Endodermal cell (in vitro differentiated cells): ENCODE measurements at regions not wholly inside any gene's neighbourhood (a gene's known extent, or its start where the extent isn't known, plus 50 kb on each side); places are given as distances from the start of the nearest gene placed in this dataset.

Experiments
- DNase-seq: peaks from one replicate; pipeline ENCODE4 v3.0.0-alpha.2; 2017
- H3K27ac ChIP-seq: 2 replicates; pipeline ENCODE4 v1.5.1; 2013; ENCODE audit warnings: mild to moderate bottlenecking, low read depth, low read length, moderate library complexity
- H3K27me3 ChIP-seq: 2 replicates; pipeline ENCODE4 v1.6.1; 2013; ENCODE audit warnings: mild to moderate bottlenecking, low read length, moderate library complexity; ENCODE audit not compliant: insufficient read depth, control insufficient read depth, poor library complexity, severe bottlenecking
- H3K36me3 ChIP-seq: 2 replicates; pipeline ENCODE4 v1.7.0; 2013; ENCODE audit warnings: mild to moderate bottlenecking, low read length, moderate library complexity; ENCODE audit not compliant: control insufficient read depth, insufficient read depth
- H3K4me1 ChIP-seq: one replicate; pipeline ENCODE4 v1.7.0; 2013; ENCODE audit warnings: low read length; ENCODE audit not compliant: control insufficient read depth, insufficient read depth
- H3K4me3 ChIP-seq: 2 replicates; pipeline ENCODE4 v1.5.1; 2013; ENCODE audit warnings: mild to moderate bottlenecking, low read length, moderate library complexity
- H3K9ac ChIP-seq: 2 replicates; pipeline ENCODE4 v1.6.1; 2013; ENCODE audit warnings: mild to moderate bottlenecking, low read length, moderate library complexity; ENCODE audit not compliant: poor library complexity, severe bottlenecking; ENCODE audit errors: extremely low read depth
- H3K9me3 ChIP-seq: 2 replicates; pipeline ENCODE4 v1.6.1; 2013; ENCODE audit warnings: mild to moderate bottlenecking, low read length, moderate library complexity; ENCODE audit not compliant: control insufficient read depth
- H3K27ac Mint-ChIP-seq: 2 replicates; pipeline ENCODE4 v1.8.0; 2020; ENCODE audit warnings: mixed read lengths
- H3K27me3 Mint-ChIP-seq: 2 replicates; pipeline ENCODE4 v1.8.0; 2021; ENCODE audit warnings: mild to moderate bottlenecking, mixed read lengths; ENCODE audit not compliant: insufficient read depth
- H3K36me3 Mint-ChIP-seq: 2 replicates; pipeline ENCODE4 v1.8.0; 2020; ENCODE audit warnings: low read depth, mixed read lengths
- H3K4me1 Mint-ChIP-seq: 2 replicates; pipeline ENCODE4 v1.8.0; 2020; ENCODE audit warnings: mixed read lengths
- H3K4me3 Mint-ChIP-seq: 2 replicates; pipeline ENCODE4 v1.8.0; 2020; ENCODE audit warnings: mild to moderate bottlenecking, moderate library complexity, mixed read lengths
- H3K9me3 Mint-ChIP-seq: 2 replicates; pipeline ENCODE4 v1.8.0; 2020; ENCODE audit warnings: mild to moderate bottlenecking, mixed read lengths
- WGBS, 2 experiments: methylation state at CpG; one replicate each; pipeline versions ENCODE4 v1.1.5 to v1.1.7; 2013; ENCODE audit warnings: missing lambda C conversion rate in 2 of 2, mixed read lengths in 1 of 2; ENCODE audit not compliant: insufficient coverage in 1 of 2, insufficient read length in 1 of 2; 5-methylcytosine and 5-hydroxymethylcytosine counted together
- TF ChIP-seq, protein P1 (sequence below): fragments of 200-600 bp; sonication (generic); conservative IDR thresholded peaks from 2 replicates; pipeline ENCODE4 v1.5.0; 2021; ENCODE audit warnings: antibody characterized with exemption, mild to moderate bottlenecking

DNA sequence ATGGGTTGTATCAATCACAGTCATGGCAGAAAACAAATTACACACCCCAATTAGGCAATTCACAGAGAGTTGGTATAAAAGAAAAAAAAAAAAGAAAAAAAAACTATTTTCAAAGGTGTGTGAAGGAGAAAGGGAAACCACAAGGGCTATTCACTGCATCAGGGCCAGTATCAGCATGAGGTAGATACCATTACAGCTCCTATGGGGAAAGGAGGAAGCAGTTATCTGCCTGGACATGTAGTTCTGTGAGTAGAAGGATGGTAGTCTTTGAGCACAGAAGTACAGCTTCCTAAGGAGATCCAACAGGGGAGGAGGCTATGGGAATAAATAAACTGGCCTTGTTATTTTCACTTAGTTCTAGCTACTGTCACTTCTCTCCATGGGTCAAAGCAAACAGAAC, 746.1 kb downstream of the LUZP2 start:
- no peak overlapping the region for H3K27ac ChIP-seq
- no peaks in the 10 kb centered on the region for H3K27me3 Mint-ChIP-seq
- no peaks in the 10 kb centered on the region for H3K36me3 ChIP-seq
- no peaks in the 10 kb centered on the region for H3K4me1 Mint-ChIP-seq
- no peak overlapping the region for H3K4me3 ChIP-seq
- H3K4me1 ChIP-seq: no peaks in the 10 kb centered on the region
- no peak overlapping the region for H3K9ac ChIP-seq
- TF ChIP-seq, protein P1, sequence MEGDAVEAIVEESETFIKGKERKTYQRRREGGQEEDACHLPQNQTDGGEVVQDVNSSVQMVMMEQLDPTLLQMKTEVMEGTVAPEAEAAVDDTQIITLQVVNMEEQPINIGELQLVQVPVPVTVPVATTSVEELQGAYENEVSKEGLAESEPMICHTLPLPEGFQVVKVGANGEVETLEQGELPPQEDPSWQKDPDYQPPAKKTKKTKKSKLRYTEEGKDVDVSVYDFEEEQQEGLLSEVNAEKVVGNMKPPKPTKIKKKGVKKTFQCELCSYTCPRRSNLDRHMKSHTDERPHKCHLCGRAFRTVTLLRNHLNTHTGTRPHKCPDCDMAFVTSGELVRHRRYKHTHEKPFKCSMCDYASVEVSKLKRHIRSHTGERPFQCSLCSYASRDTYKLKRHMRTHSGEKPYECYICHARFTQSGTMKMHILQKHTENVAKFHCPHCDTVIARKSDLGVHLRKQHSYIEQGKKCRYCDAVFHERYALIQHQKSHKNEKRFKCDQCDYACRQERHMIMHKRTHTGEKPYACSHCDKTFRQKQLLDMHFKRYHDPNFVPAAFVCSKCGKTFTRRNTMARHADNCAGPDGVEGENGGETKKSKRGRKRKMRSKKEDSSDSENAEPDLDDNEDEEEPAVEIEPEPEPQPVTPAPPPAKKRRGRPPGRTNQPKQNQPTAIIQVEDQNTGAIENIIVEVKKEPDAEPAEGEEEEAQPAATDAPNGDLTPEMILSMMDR: no peak
- peaks cover 22% of the 10 kb centered on the region for H3K9me3 ChIP-seq
- peaks cover 4% of the 10 kb centered on the region for H3K36me3 Mint-ChIP-seq
- peaks cover 16% of the 10 kb centered on the region for H3K9me3 Mint-ChIP-seq
- no peak overlapping the region for H3K4me3 Mint-ChIP-seq
- H3K27ac Mint-ChIP-seq: no peak overlapping the region
- no peaks in the 10 kb centered on the region for H3K27me3 ChIP-seq
- no peak for DNase-seq

DNA sequence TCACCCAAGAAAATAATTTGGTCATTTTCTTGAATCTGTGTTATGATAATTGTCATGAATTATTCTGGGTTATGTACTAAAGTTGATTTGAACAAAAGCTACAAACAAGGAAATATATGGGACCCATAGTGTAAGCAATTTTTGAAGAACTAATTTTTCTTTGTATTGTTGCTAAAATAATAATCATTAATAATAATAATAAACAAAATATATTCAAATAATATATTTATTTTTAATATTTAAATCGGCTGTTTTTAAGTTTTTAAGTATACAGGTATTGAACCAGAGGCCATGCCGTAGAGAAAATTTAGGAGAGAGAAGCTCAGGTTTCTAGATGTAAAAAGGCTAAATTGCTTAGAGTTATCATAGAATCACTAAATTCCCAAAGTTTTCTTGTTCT, 747.3 kb downstream of the LUZP2 start:
- Histone ChIP-seq H3K9me3 (peaks cover 22% of the 10 kb centered on the region), H3K36me3 (no peaks in the 10 kb centered on the region), H3K9ac (no peak overlapping the region), H3K27me3 (no peaks in the 10 kb centered on the region), H3K4me1 (no peaks in the 10 kb centered on the region), H3K27ac (no peak overlapping the region), H3K4me3 (no peak overlapping the region)
- no peak overlapping the region for H3K4me3 Mint-ChIP-seq
- peaks cover 4% of the 10 kb centered on the region for H3K36me3 Mint-ChIP-seq
- no peak for DNase-seq
- H3K4me1 Mint-ChIP-seq: no peaks in the 10 kb centered on the region
- TF ChIP-seq, protein P1: no peak
- WGBS, 2 experiments: 100% methylated on average over 2 of the region's 2 CpGs; no CpG with 5 or more reads in 1 of the 2 experiments
- H3K27me3 Mint-ChIP-seq: no peaks in the 10 kb centered on the region
- peaks cover 16% of the 10 kb centered on the region for H3K9me3 Mint-ChIP-seq
- no peak overlapping the region for H3K27ac Mint-ChIP-seq

DNA sequence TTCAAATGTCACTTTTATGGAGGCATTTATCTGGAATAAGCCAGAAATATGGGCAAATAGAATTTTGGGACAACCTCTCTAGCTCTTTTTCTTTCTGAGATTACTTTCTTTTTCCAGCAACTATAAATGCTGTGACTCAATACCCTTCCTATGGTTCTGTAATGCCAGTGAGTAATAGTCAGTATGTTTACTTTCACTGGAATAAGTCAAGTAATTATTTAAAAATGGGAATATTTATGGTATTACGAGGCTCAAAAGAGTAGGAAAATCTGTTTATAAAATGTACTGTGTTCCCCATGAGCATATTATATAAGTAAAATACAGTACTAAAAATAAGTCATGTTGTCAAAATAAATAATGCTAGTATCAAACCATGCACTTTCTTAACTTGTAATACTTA, 750.5 kb downstream of the LUZP2 start:
- Mint-ChIP-seq H3K4me3 (no peak overlapping the region), H3K4me1 (no peaks in the 10 kb centered on the region), H3K36me3 (peaks cover 4% of the 10 kb centered on the region), H3K27me3 (no peaks in the 10 kb centered on the region), H3K27ac (no peak overlapping the region), H3K9me3 (peaks cover 16% of the 10 kb centered on the region)
- Histone ChIP-seq H3K36me3 (no peaks in the 10 kb centered on the region), H3K9ac (no peak overlapping the region), H3K27me3 (no peaks in the 10 kb centered on the region), H3K4me1 (no peaks in the 10 kb centered on the region), H3K4me3 (no peak overlapping the region), H3K9me3 (peaks cover 22% of the 10 kb centered on the region), H3K27ac (no peak overlapping the region)
- DNase-seq: no peak
- TF ChIP-seq, protein P1: no peak
- WGBS, 2 experiments: 0% methylated on average over 1 of the region's 1 CpG; no CpG with 5 or more reads in 1 of the 2 experiments
